HEK293T (cell line): ENCODE measurements at regions not wholly inside any gene's neighbourhood (a gene's known extent, or its start where the extent isn't known, plus 50 kb on each side); places are given as distances from the start of the nearest gene placed in this dataset.

Experiments used
- BHLHE40 ChIP-seq: fragments of 450-650 bp; IDR thresholded peaks from 2 replicates; pipeline ENCODE4 v1.6.1; 2016; ENCODE audit warnings: mild to moderate bottlenecking, moderate library complexity, borderline replicate concordance
- CTBP1 ChIP-seq: fragments of 450-650 bp; IDR thresholded peaks from 2 replicates; pipeline ENCODE4 v1.6.1; 2016; ENCODE audit warnings: borderline replicate concordance
- ELF4 ChIP-seq: fragments of 450-650 bp; IDR thresholded peaks from 2 replicates; pipeline ENCODE4 v1.6.1; 2017; ENCODE audit warnings: antibody characterized with exemption
- FOXA1 ChIP-seq: fragments of 450-650 bp; IDR thresholded peaks from 2 replicates; pipeline ENCODE4 v1.6.1; 2016; ENCODE audit warnings: mild to moderate bottlenecking
- FOXK2 ChIP-seq: fragments of 450-650 bp; IDR thresholded peaks from 2 replicates; pipeline ENCODE4 v1.6.1; 2016; ENCODE audit warnings: mild to moderate bottlenecking
- FOXM1 ChIP-seq: fragments of 450-650 bp; IDR thresholded peaks from 2 replicates; pipeline ENCODE4 v1.6.1; 2017; ENCODE audit warnings: mild to moderate bottlenecking, borderline replicate concordance
- HDGF ChIP-seq: fragments of 450-650 bp; IDR thresholded peaks from 2 replicates; pipeline ENCODE4 v1.6.1; 2017; ENCODE audit warnings: antibody characterized with exemption, borderline replicate concordance
- NFRKB ChIP-seq: fragments of 450-650 bp; IDR thresholded peaks from 2 replicates; pipeline ENCODE4 v1.6.1; 2016; ENCODE audit warnings: mild to moderate bottlenecking, moderate library complexity
- SP1 ChIP-seq: fragments of 450-650 bp; IDR thresholded peaks from 2 replicates; pipeline ENCODE4 v1.6.1; 2017
- SUZ12 ChIP-seq: fragments of 450-650 bp; IDR thresholded peaks from 2 replicates; pipeline ENCODE4 v1.6.1; 2016; ENCODE audit warnings: mild to moderate bottlenecking
- TARDBP ChIP-seq: fragments of 450-650 bp; IDR thresholded peaks from 2 replicates; pipeline ENCODE4 v1.6.1; 2016
- ZNF384 ChIP-seq: fragments of 450-650 bp; IDR thresholded peaks from 2 replicates; pipeline ENCODE4 v1.6.1; 2016
- TF ChIP-seq, protein P1 (sequence below): fragments of 450-650 bp; IDR thresholded peaks from 2 replicates; pipeline ENCODE4 v1.6.1; 2016

DNA sequence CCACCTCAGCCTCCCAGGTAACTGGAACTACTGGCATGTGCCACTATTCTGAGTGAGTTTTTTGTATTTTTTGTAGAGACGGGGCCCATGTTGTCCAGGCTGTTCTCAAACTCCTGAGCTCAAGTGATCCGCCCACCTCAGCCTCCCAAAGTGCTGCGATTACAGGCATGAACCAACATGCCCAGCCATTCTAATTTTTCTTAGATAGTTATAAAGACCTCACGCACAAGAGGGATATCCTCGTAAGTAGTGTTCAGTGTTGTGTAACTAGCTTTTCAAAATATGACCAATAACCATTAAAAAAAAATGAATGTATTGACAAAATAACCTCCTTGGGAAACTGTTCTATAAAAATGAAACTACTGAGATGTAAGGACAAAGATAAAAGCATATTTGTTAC, 90.5 kb upstream of the FERD3L start:
- TF ChIP-seq FOXM1 (no peak), TARDBP (no peak), ELF4 (no peak), FOXK2 (no peak), BHLHE40 (no peak), SP1 (no peak), CTBP1 (no peak), NFRKB (no peak), SUZ12 (no peak), FOXA1 (no peak), ZNF384 (no peak), HDGF (no peak)
- TF ChIP-seq, protein P1, sequence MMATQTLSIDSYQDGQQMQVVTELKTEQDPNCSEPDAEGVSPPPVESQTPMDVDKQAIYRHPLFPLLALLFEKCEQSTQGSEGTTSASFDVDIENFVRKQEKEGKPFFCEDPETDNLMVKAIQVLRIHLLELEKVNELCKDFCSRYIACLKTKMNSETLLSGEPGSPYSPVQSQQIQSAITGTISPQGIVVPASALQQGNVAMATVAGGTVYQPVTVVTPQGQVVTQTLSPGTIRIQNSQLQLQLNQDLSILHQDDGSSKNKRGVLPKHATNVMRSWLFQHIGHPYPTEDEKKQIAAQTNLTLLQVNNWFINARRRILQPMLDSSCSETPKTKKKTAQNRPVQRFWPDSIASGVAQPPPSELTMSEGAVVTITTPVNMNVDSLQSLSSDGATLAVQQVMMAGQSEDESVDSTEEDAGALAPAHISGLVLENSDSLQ = no peak
